ENCODE measurements at regions not wholly inside any gene's neighbourhood (a gene's known extent, or its start where the extent isn't known, plus 50 kb on each side); places are given as distances from the start of the nearest gene placed in this dataset.

GRCh38 chr14:40204441-40205175 lies 772.4 kb upstream of the FBXO33 start:
- Histone ChIP-seq H3K27ac (ENCODE audit: low read depth, low read length) (no peak overlapping the region), H3K27me3 (ENCODE audit: control insufficient read depth, insufficient read depth, low read length) (no peaks in the 10 kb centered on the region), H3K9me3 (ENCODE audit: control insufficient read depth, insufficient read depth, low read depth, low read length) (peaks cover 7% of the 10 kb centered on the region), H3K4me1 (ENCODE audit: control insufficient read depth, insufficient read depth, low read length) (no peaks in the 10 kb centered on the region), H3K36me3 (ENCODE audit: control insufficient read depth, insufficient read depth, low read length) (no peaks in the 10 kb centered on the region), H3K4me3 (ENCODE audit: low read depth, low read length) (no peak overlapping the region), H3K9ac (ENCODE audit: low read length) (no peak overlapping the region)

DNA sequence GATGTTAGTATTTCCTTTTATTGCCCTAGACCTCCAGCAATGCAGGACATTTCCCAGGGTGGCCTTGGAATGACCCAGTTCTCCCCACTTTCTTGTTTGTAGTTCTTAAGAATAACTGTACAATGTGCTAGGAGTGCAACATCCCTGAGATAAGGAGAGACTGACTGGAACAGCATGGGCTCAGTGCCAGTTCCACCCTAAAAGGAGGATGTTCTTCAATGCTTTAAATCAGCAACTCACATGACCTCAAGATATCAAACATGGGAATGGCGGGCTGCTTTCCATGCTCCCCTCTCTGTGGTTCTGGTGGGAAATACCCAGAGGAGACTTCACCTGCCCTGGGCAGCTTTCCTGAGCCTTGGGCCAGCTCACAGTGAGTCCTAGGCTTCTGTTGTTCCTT lies 766.9 kb upstream of the FBXO33 start:
- H3K27me3 ChIP-seq (ENCODE audit: control insufficient read depth, insufficient read depth, low read length), result no peaks in the 10 kb centered on the region
- peaks cover 7% of the 10 kb centered on the region for H3K9me3 ChIP-seq (ENCODE audit: control insufficient read depth, insufficient read depth, low read depth, low read length)
- no peaks in the 10 kb centered on the region for H3K36me3 ChIP-seq (ENCODE audit: control insufficient read depth, insufficient read depth, low read length)
- no peak overlapping the region for H3K27ac ChIP-seq (ENCODE audit: low read depth, low read length)
- H3K9ac ChIP-seq (ENCODE audit: low read length), result no peak overlapping the region
- H3K4me1 ChIP-seq (ENCODE audit: control insufficient read depth, insufficient read depth, low read length), result no peaks in the 10 kb centered on the region
- no peak overlapping the region for H3K4me3 ChIP-seq (ENCODE audit: low read depth, low read length)

DNA sequence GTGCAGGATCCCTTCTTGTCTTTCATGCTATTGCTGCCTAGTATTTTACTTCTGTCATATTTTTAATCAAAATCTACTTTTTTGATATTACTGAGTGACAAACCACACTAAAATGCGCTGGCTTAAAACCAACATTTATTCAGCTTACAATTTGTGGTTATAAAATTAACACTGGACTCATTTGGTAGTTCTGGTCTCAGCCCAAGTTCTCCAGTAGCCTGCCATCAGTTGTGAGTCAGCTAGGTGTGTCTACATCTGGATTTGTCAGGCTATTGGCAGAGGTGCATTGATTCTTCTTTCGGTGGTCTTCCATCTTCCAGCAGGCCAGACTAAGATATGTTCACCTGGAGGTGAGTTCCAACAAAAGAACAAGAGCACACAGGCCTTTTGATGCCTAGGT lies 765.1 kb upstream of the FBXO33 start:
- Histone ChIP-seq H3K27ac (ENCODE audit: low read depth, low read length) (no peak overlapping the region), H3K4me3 (ENCODE audit: low read depth, low read length) (no peak overlapping the region), H3K9ac (ENCODE audit: low read length) (no peak overlapping the region), H3K9me3 (ENCODE audit: control insufficient read depth, insufficient read depth, low read depth, low read length) (peaks cover 5% of the 10 kb centered on the region; the same call in 1 of the 2 replicates), H3K36me3 (ENCODE audit: control insufficient read depth, insufficient read depth, low read length) (no peaks in the 10 kb centered on the region), H3K27me3 (ENCODE audit: control insufficient read depth, insufficient read depth, low read length) (no peaks in the 10 kb centered on the region), H3K4me1 (ENCODE audit: control insufficient read depth, insufficient read depth, low read length) (no peaks in the 10 kb centered on the region)

DNA sequence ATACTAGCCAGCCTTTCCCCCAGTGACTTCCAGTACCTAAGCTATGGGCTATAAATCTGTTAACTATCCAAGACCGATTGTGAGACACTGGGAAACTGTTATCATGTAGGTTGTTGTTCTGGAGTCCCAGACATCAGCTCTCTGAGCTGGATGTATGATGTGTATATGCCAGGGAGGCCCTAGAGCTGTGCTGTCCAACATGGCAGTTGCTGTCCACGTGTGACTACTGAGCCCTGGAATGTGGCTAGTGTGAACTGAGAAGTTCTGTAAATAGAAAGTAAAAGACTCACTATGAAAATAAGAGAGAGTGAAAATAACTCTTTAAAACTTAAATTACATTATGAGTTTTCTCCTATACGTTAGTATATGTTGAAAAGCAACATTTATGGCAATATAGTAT lies 755.8 kb upstream of the FBXO33 start:
- Histone ChIP-seq H3K27me3 (ENCODE audit: control insufficient read depth, insufficient read depth, low read length) (no peaks in the 10 kb centered on the region), H3K4me3 (ENCODE audit: low read depth, low read length) (no peak overlapping the region), H3K27ac (ENCODE audit: low read depth, low read length) (no peak overlapping the region), H3K4me1 (ENCODE audit: control insufficient read depth, insufficient read depth, low read length) (no peaks in the 10 kb centered on the region), H3K36me3 (ENCODE audit: control insufficient read depth, insufficient read depth, low read length) (no peaks in the 10 kb centered on the region), H3K9ac (ENCODE audit: low read length) (no peak overlapping the region), H3K9me3 (ENCODE audit: control insufficient read depth, insufficient read depth, low read depth, low read length) (no peaks in the 10 kb centered on the region)

DNA sequence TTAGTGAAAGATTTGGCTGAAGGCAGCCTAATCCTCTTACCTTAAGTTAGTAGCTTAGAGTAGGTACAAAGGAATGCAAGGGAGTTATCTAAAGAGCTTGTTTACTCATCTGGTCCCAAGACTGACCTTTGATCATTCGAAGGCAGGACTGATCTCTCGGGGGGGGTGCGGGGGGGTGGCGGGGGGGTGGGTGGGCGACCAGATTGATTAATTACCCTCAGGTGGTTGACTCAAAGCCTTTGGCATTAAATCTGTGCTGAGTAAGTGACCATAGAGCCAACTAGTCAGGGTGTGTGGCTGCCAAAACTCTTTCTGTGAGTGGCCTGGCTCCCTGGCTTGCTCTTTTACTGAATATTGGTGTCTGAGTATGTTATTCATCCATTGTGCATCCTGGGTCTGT lies 731.9 kb upstream of the FBXO33 start:
- Histone ChIP-seq H3K4me1 (ENCODE audit: control insufficient read depth, insufficient read depth, low read length) (no peaks in the 10 kb centered on the region), H3K27me3 (ENCODE audit: control insufficient read depth, insufficient read depth, low read length) (no peaks in the 10 kb centered on the region), H3K36me3 (ENCODE audit: control insufficient read depth, insufficient read depth, low read length) (no peaks in the 10 kb centered on the region), H3K9me3 (ENCODE audit: control insufficient read depth, insufficient read depth, low read depth, low read length) (peaks cover 23% of the 10 kb centered on the region), H3K4me3 (ENCODE audit: low read depth, low read length) (no peak overlapping the region), H3K27ac (ENCODE audit: low read depth, low read length) (no peak overlapping the region), H3K9ac (ENCODE audit: low read length) (no peak overlapping the region)

DNA sequence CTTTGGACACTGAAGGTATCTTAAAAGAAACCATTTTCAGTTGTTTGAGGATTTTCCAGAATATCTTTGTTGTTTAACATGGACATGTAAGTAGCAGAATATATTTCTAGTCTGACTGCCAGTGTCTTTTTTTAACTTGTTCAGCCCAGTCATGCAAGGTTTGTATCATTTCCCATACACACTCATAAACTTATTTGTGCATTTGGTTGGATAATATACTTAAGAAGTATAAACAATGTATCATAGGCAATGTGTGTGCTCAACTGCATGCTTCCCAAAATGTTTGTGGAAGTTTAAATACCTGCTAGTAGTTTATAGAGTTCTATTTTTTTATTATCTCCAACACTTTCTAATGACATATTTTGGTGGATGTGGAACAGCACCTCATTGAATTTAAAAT lies 707.4 kb upstream of the FBXO33 start:
- no peaks in the 10 kb centered on the region for H3K27me3 ChIP-seq (ENCODE audit: control insufficient read depth, insufficient read depth, low read length)
- H3K36me3 ChIP-seq (ENCODE audit: control insufficient read depth, insufficient read depth, low read length), result no peaks in the 10 kb centered on the region
- no peak overlapping the region for H3K27ac ChIP-seq (ENCODE audit: low read depth, low read length)
- no peaks in the 10 kb centered on the region for H3K9me3 ChIP-seq (ENCODE audit: control insufficient read depth, insufficient read depth, low read depth, low read length)
- H3K4me1 ChIP-seq (ENCODE audit: control insufficient read depth, insufficient read depth, low read length), result no peaks in the 10 kb centered on the region
- no peak overlapping the region for H3K4me3 ChIP-seq (ENCODE audit: low read depth, low read length)
- no peak overlapping the region for H3K9ac ChIP-seq (ENCODE audit: low read length)

- no peaks in the 10 kb centered on the region for H3K27me3 ChIP-seq (ENCODE audit: control insufficient read depth, insufficient read depth, low read length)
- H3K4me1 ChIP-seq (ENCODE audit: control insufficient read depth, insufficient read depth, low read length), result no peaks in the 10 kb centered on the region
- H3K9me3 ChIP-seq (ENCODE audit: control insufficient read depth, insufficient read depth, low read depth, low read length), result peaks cover 2% of the 10 kb centered on the region; the same call in 1 of the 2 replicates
- H3K27ac ChIP-seq (ENCODE audit: low read depth, low read length), result no peak overlapping the region
- H3K4me3 ChIP-seq (ENCODE audit: low read depth, low read length), result no peak overlapping the region
- H3K9ac ChIP-seq (ENCODE audit: low read length), result no peak overlapping the region
- H3K36me3 ChIP-seq (ENCODE audit: control insufficient read depth, insufficient read depth, low read length), result no peaks in the 10 kb centered on the region
These were observed 701.2 kb upstream of the FBXO33 start for GRCh38 chr14:40133463-40133862.

GRCh38 chr14:40129159-40129558 lies 696.9 kb upstream of the FBXO33 start:
- Histone ChIP-seq H3K9me3 (ENCODE audit: control insufficient read depth, insufficient read depth, low read depth, low read length) (peaks cover 2% of the 10 kb centered on the region; the same call in 1 of the 2 replicates), H3K4me3 (ENCODE audit: low read depth, low read length) (no peak overlapping the region), H3K9ac (ENCODE audit: low read length) (no peak overlapping the region), H3K4me1 (ENCODE audit: control insufficient read depth, insufficient read depth, low read length) (no peaks in the 10 kb centered on the region), H3K36me3 (ENCODE audit: control insufficient read depth, insufficient read depth, low read length) (no peaks in the 10 kb centered on the region), H3K27ac (ENCODE audit: low read depth, low read length) (no peak overlapping the region), H3K27me3 (ENCODE audit: control insufficient read depth, insufficient read depth, low read length) (no peaks in the 10 kb centered on the region)

- H3K27me3 ChIP-seq (ENCODE audit: control insufficient read depth, insufficient read depth, low read length), result no peaks in the 10 kb centered on the region
- no peak overlapping the region for H3K9ac ChIP-seq (ENCODE audit: low read length)
- H3K9me3 ChIP-seq (ENCODE audit: control insufficient read depth, insufficient read depth, low read depth, low read length), result no peaks in the 10 kb centered on the region
- 0 out of 2 replicates have a peak, but pooled peaks cover 2% of the 10 kb centered on the region for H3K4me1 ChIP-seq (ENCODE audit: control insufficient read depth, insufficient read depth, low read length)
- no peak overlapping the region for H3K4me3 ChIP-seq (ENCODE audit: low read depth, low read length)
- no peaks in the 10 kb centered on the region for H3K36me3 ChIP-seq (ENCODE audit: control insufficient read depth, insufficient read depth, low read length)
- no peak overlapping the region for H3K27ac ChIP-seq (ENCODE audit: low read depth, low read length)
These were observed 691.6 kb upstream of the FBXO33 start for GRCh38 chr14:40123816-40124215.

- Histone ChIP-seq H3K27me3 (ENCODE audit: control insufficient read depth, insufficient read depth, low read length) (no peaks in the 10 kb centered on the region), H3K4me1 (ENCODE audit: control insufficient read depth, insufficient read depth, low read length) (0 out of 2 replicates have a peak, but pooled peaks cover 2% of the 10 kb centered on the region), H3K27ac (ENCODE audit: low read depth, low read length) (no peak overlapping the region), H3K4me3 (ENCODE audit: low read depth, low read length) (peak overlapping the region; percentile 32; the same call in 1 of the 2 replicates), H3K9me3 (ENCODE audit: control insufficient read depth, insufficient read depth, low read depth, low read length) (no peaks in the 10 kb centered on the region), H3K36me3 (ENCODE audit: control insufficient read depth, insufficient read depth, low read length) (no peaks in the 10 kb centered on the region), H3K9ac (ENCODE audit: low read length) (no peak overlapping the region)
These were observed 690.9 kb upstream of the FBXO33 start for GRCh38 chr14:40122968-40123648.

DNA sequence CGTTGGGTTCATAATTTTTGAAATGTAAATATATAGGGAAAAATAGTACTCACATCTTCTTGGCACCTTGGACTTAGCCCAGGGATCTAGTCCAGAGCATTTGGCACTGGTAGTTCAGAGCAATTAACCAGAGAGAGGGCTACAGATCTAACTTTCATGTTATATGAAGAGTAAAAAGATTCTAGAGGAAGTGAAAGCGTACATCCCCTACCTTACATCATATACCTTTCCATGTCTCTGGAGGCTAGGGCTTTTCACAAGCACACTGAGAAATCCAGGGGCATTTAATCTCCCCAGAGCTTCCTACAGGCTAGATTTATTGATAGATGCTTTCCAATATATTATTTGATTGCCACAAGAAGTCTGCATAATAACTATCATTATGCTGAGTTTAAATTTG lies 687.5 kb upstream of the FBXO33 start:
- no peaks in the 10 kb centered on the region for H3K27me3 ChIP-seq (ENCODE audit: control insufficient read depth, insufficient read depth, low read length)
- no peaks in the 10 kb centered on the region for H3K36me3 ChIP-seq (ENCODE audit: control insufficient read depth, insufficient read depth, low read length)
- H3K9ac ChIP-seq (ENCODE audit: low read length), result no peak overlapping the region
- no peak overlapping the region for H3K4me3 ChIP-seq (ENCODE audit: low read depth, low read length)
- 0 out of 2 replicates have a peak, but pooled peaks cover 2% of the 10 kb centered on the region for H3K4me1 ChIP-seq (ENCODE audit: control insufficient read depth, insufficient read depth, low read length)
- H3K9me3 ChIP-seq (ENCODE audit: control insufficient read depth, insufficient read depth, low read depth, low read length), result no peaks in the 10 kb centered on the region
- no peak overlapping the region; the same call in 1 of the 2 replicates for H3K27ac ChIP-seq (ENCODE audit: low read depth, low read length)

Measured in HUES6 (cell line).